Progenitor cell of endocrine pancreas (in vitro differentiated cells): ENCODE measurements at regions not wholly inside any gene's neighbourhood (a gene's known extent, or its start where the extent isn't known, plus 50 kb on each side); places are given as distances from the start of the nearest gene placed in this dataset.
"Not testable (repeated sequence)": the region's sequence is repeated elsewhere in the genome, so short reads cannot be mapped to it uniquely, and the experiment has no call there.

Source experiments
- DNase-seq: peaks from one replicate; pipeline ENCODE4 v3.0.0; 2021; ENCODE audit warnings: low spot score; ENCODE audit not compliant: unreplicated experiment
- H3K27ac Mint-ChIP-seq: 2 replicates; pipeline ENCODE4 v1.8.0; 2021; ENCODE audit warnings: mild to moderate bottlenecking, moderate library complexity, mixed read lengths
- H3K27me3 Mint-ChIP-seq: 2 replicates; pipeline ENCODE4 v1.8.0; 2021; ENCODE audit warnings: mixed read lengths
- H3K36me3 Mint-ChIP-seq: 2 replicates; pipeline ENCODE4 v1.8.0; 2022; ENCODE audit warnings: mixed read lengths; ENCODE audit not compliant: insufficient read depth
- H3K4me1 Mint-ChIP-seq: 2 replicates; pipeline ENCODE4 v1.8.0; 2021; ENCODE audit warnings: low read depth, mixed read lengths
- H3K4me3 Mint-ChIP-seq: 2 replicates; pipeline ENCODE4 v1.8.0; 2021; ENCODE audit warnings: low read depth, mild to moderate bottlenecking, moderate library complexity, mixed read lengths
- H3K9me3 Mint-ChIP-seq: 2 replicates; pipeline ENCODE4 v1.8.0; 2021; ENCODE audit warnings: low read depth, mixed read lengths
- TF ChIP-seq, protein P1 (sequence below): fragments of 200-600 bp; sonication (generic); IDR thresholded peaks from one replicate; pipeline ENCODE4 v1.5.0; 2021; ENCODE audit warnings: antibody characterized with exemption, mild to moderate bottlenecking; ENCODE audit not compliant: unreplicated experiment

GRCh38 chr16:79938575-79938974, 338.0 kb upstream of the MAF start:
- H3K9me3 Mint-ChIP-seq, result no peaks in the 10 kb centered on the region
- TF ChIP-seq, protein P1, sequence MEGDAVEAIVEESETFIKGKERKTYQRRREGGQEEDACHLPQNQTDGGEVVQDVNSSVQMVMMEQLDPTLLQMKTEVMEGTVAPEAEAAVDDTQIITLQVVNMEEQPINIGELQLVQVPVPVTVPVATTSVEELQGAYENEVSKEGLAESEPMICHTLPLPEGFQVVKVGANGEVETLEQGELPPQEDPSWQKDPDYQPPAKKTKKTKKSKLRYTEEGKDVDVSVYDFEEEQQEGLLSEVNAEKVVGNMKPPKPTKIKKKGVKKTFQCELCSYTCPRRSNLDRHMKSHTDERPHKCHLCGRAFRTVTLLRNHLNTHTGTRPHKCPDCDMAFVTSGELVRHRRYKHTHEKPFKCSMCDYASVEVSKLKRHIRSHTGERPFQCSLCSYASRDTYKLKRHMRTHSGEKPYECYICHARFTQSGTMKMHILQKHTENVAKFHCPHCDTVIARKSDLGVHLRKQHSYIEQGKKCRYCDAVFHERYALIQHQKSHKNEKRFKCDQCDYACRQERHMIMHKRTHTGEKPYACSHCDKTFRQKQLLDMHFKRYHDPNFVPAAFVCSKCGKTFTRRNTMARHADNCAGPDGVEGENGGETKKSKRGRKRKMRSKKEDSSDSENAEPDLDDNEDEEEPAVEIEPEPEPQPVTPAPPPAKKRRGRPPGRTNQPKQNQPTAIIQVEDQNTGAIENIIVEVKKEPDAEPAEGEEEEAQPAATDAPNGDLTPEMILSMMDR, result no peak
- no peak overlapping the region for H3K27ac Mint-ChIP-seq
- no peak for DNase-seq
- no peak overlapping the region for H3K4me3 Mint-ChIP-seq
- H3K4me1 Mint-ChIP-seq, result peaks cover 7% of the 10 kb centered on the region
- H3K27me3 Mint-ChIP-seq, result no peaks in the 10 kb centered on the region
- no peaks in the 10 kb centered on the region for H3K36me3 Mint-ChIP-seq

DNA sequence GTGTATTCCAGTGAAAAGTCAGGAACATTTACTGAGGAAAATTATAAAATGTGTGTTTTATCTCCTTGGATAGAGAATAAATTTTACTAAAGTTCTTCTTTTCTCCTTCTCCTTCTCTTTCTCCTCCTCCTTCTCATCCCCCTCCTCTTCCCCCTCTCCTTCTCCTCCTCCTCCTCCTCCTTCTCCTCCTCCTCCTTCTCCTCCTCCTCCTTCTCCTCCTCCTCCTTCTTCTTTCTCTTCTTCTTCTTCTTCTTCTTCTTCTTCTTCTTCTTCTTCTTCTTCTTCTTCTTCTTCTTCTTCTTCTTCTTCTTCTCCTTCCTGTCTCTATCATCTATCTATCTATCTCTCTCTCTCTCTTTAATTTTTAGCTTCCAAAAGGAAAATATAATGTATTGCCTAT, 337.1 kb upstream of the MAF start:
- not testable (repeated sequence) for H3K9me3 Mint-ChIP-seq, H3K4me3 Mint-ChIP-seq, H3K4me1 Mint-ChIP-seq, DNase-seq, H3K27ac Mint-ChIP-seq, H3K36me3 Mint-ChIP-seq, H3K27me3 Mint-ChIP-seq

DNA sequence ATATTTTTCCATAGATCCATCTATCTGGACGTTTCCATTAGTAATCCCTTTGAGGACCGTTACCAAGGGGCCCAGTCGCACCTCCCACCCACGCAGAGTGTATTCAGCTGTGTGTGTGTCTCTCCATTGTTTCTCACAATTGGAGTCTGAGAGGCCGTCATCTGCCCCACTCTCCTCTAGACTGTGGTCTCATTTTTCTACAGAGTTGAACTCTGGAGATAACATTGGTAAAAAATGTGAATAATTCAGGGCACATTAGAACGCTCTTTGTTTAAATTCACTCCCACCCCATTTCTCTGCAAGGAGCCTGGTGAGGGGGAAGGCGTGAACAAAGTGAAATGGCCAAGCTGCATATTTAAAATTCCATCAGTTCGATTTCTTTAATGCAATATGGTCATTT, 333.1 kb upstream of the MAF start:
- DNase-seq, result no peak
- TF ChIP-seq, protein P1, result no peak
- H3K4me3 Mint-ChIP-seq, result no peak overlapping the region
- no peaks in the 10 kb centered on the region for H3K36me3 Mint-ChIP-seq
- H3K27ac Mint-ChIP-seq, result no peak overlapping the region
- peaks cover 3% of the 10 kb centered on the region for H3K9me3 Mint-ChIP-seq
- no peaks in the 10 kb centered on the region for H3K27me3 Mint-ChIP-seq
- H3K4me1 Mint-ChIP-seq, result peaks cover 8% of the 10 kb centered on the region

- no peak overlapping the region for H3K27ac Mint-ChIP-seq
- H3K9me3 Mint-ChIP-seq, result peaks cover 3% of the 10 kb centered on the region
- TF ChIP-seq, protein P1, result no peak
- no peak for DNase-seq
- H3K27me3 Mint-ChIP-seq, result no peaks in the 10 kb centered on the region
- H3K36me3 Mint-ChIP-seq, result no peaks in the 10 kb centered on the region
- peaks cover 8% of the 10 kb centered on the region for H3K4me1 Mint-ChIP-seq
- no peak overlapping the region for H3K4me3 Mint-ChIP-seq
Measured at GRCh38 chr16:79932572-79932971, 332.0 kb upstream of the MAF start.

DNA sequence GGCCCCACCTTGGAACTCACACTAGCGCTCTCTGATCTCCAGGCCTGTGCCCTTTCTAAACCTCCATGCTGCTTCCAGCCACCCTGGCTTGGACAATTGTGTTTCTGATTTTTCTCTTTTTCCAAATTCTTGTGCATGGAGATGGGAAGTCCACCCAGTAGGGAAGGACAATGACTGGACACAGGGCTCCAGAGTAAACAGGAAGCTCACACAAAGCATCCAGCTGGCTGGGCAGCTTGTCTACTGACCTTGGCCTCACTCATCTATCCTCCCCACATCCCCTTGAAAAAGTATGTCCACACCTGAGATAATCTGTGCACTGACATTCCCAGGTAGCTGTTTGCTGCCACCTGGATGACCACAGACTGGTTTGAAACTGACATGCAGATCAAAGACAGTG, 331.2 kb upstream of the MAF start:
- Mint-ChIP-seq H3K4me1 (peaks cover 5% of the 10 kb centered on the region), H3K27ac (no peak overlapping the region), H3K4me3 (no peak overlapping the region), H3K27me3 (no peaks in the 10 kb centered on the region), H3K9me3 (peaks cover 3% of the 10 kb centered on the region), H3K36me3 (no peaks in the 10 kb centered on the region)
- DNase-seq, result no peak
- TF ChIP-seq, protein P1, result no peak

DNA sequence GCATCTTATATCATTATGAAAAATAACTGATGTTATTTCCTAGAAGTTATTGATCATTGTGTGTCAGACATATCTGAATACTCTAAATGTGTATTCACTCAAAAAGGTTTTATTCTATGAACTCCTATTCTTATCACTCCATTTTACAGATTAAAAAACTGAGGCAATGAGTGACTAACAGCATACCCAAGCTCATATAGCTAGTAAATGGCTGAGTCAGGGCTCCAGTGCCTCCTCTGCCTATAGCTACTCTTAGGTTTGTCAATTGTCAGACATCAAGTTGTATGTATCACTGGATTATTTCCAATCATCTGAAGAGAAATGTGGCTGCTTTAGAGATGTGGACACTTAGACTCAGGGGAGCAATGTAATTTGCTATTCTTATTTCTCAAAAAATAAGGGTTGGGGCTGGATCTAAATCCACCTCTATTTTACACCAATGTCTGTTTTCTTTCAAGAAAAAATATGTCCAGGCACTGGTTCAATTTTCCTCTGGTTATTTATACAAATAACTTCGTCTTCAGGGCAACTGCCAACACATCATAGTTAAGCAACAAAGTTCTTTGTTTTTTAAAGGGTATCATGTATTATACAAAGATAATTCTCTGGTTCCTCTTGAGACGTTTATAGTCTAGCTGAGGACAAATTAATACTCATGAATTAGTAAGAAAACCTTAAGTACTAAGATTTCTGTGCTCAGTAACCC, 328.9 kb upstream of the MAF start:
- DNase-seq, result no peak
- Mint-ChIP-seq H3K9me3 (peaks cover 3% of the 10 kb centered on the region), H3K27me3 (no peaks in the 10 kb centered on the region), H3K4me3 (no peak overlapping the region), H3K27ac (no peak overlapping the region), H3K4me1 (peaks cover 1% of the 10 kb centered on the region), H3K36me3 (no peaks in the 10 kb centered on the region)
- TF ChIP-seq, protein P1, result no peak
